ENCODE measurements at regions not wholly inside any gene's neighbourhood (a gene's known extent, or its start where the extent isn't known, plus 50 kb on each side); places are given as distances from the start of the nearest gene placed in this dataset.

GRCh38 chr12:24185782-24186181 lies 236.3 kb upstream of the SOX5 start:
- intact Hi-C loops (cut with micrococcal nuclease) (no loop called here), dilution Hi-C loops (cut with MboI; ENCODE audit: extremely low pct_ligation_motif_present, low sequenced_read_pairs) (no loop called here)
- ChIA-PET CTCF (no interaction called here), POLR2A (no interaction called here)
- DNase-seq (ENCODE audit: low read depth, low spot score) = no peak
- no peak for TF ChIP-seq POLR2AphosphoS5 (IDR thresholded peaks at IDR 0.05; ENCODE audit: insufficient read depth, low read depth, low read length)
- no peak for TF ChIP-seq FOS (IDR thresholded peaks at IDR 0.05; ENCODE audit: borderline replicate concordance, insufficient read depth, low read length)
- TF ChIP-seq MYC (IDR thresholded peaks at IDR 0.05; ENCODE audit: low read depth, low read length) = no peak
- TF ChIP-seq JUN (IDR thresholded peaks at IDR 0.05; ENCODE audit: borderline replicate concordance, insufficient read depth, insufficient read length, low read depth) = no peak
- TF ChIP-seq MAX (IDR thresholded peaks at IDR 0.05; ENCODE audit: insufficient read depth, insufficient read length) = no peak
- TF ChIP-seq CTCF (IDR thresholded peaks at IDR 0.05; ENCODE audit: extremely low read depth in 1 of 2, insufficient read depth in 1 of 2, low read depth in 1 of 2, low read length in 2 of 2) = no peak
- TF ChIP-seq GATA2 (IDR thresholded peaks at IDR 0.05; ENCODE audit: insufficient read depth, insufficient read length, low read depth, low read length) = no peak
- TF ChIP-seq POLR2A (IDR thresholded peaks at IDR 0.05; ENCODE audit: low read depth, low read length) = no peak
- no peak for TF ChIP-seq EZH2 (IDR thresholded peaks at IDR 0.05; ENCODE audit: borderline replicate concordance, low read depth, low read length, severe bottlenecking)
- no TSS peak for BruUV-seq (replicated peaks)
- Histone ChIP-seq H3K9me3 (replicated peaks; ENCODE audit: control insufficient read depth, insufficient read depth, low read length) (no peaks in the 10 kb centered on the region), H3K9me1 (replicated peaks; ENCODE audit: control insufficient read depth, extremely low read depth, insufficient read depth, low read length) (no peaks in the 10 kb centered on the region), H3K4me1 (ENCODE audit: control insufficient read depth, extremely low read depth, insufficient read depth, low read length) (no peaks in the 10 kb centered on the region), H3K79me2 (ENCODE audit: control insufficient read depth, insufficient read depth, low read length) (no peaks in the 10 kb centered on the region), H3K27ac (ENCODE audit: insufficient read depth, low read depth, low read length) (no peak overlapping the region), H3K36me3 (ENCODE audit: control insufficient read depth in 2 of 2, extremely low read depth in 1 of 2, insufficient read depth in 2 of 2, low read length in 2 of 2) (no peaks in the 10 kb centered on the region), H3K9ac (replicated peaks; ENCODE audit: extremely low read depth, insufficient read depth, low read length) (no peak overlapping the region), H3K4me3 (replicated peaks in 1 of 3; ENCODE audit: insufficient read depth in 1 of 3, low read depth in 1 of 3, low read length in 3 of 3) (no peak overlapping the region), H3K27me3 (ENCODE audit: control insufficient read depth in 2 of 2, insufficient read depth in 2 of 2, low read length in 2 of 2) (no peaks in the 10 kb centered on the region), H3K4me2 (ENCODE audit: insufficient read depth, low read length) (no peak overlapping the region), H2AFZ (ENCODE audit: low read depth, low read length) (no peak overlapping the region), H4K20me1 (replicated peaks; ENCODE audit: control insufficient read depth, extremely low read depth, insufficient read depth, low read length) (no peaks in the 10 kb centered on the region)
- no peak for FAIRE-seq
